HG02798 (cell line): ENCODE measurements at regions not wholly inside any gene's neighbourhood (a gene's known extent, or its start where the extent isn't known, plus 50 kb on each side); places are given as distances from the start of the nearest gene placed in this dataset.

Source experiments
- ATAC-seq: cut with Tn5 transposase; IDR thresholded peaks from one replicate; pipeline ENCODE4 v1.9.1; 2021; ENCODE audit warnings: mild to moderate bottlenecking; ENCODE audit not compliant: unreplicated experiment, poor library complexity

DNA sequence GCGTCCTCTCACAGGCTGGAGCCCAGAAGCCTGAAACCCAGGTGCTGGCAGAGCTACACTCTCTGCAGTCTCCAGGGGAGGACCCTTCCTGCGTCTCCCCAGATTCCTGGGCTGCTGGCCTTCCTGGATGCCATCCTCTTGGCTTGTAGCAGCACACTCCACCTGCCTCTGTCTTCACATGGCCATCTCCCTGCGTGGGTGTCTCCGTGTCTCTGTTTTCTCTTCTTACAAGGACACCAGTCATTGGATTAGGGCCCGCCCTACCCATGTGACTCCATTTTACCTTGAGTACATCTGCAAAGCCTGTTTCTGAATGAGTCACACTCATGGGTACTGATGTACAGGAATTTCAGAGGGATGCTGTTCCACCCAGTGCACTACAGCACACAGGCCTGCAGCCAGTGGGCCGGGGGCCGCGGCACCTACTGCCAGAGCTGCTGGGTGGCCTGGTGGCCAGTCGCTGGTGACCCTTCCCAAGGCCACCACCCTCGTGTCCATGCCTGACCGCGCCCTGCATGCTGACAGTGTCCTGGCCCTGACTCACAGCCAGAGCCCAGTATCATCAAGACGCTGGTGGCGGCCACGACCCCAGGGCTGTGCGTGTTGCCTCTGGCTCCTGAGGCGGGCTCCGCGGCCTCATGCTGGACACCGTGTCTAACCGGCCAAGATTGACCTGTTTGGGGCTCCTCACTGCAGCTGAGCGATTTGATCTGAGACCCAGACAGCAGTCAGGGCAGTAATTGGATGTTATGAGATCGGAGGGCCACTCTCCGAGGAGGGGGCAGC, 63.6 kb upstream of the NKX1-1 start:
- no peak for ATAC-seq

- no peak for ATAC-seq
These were observed 62.8 kb upstream of the NKX1-1 start for GRCh38 chr4:1469043-1469442.

GRCh38 chr4:1467581-1468458, 61.6 kb upstream of the NKX1-1 start:
- no peak for ATAC-seq

GRCh38 chr4:1466863-1467165, 60.6 kb upstream of the NKX1-1 start:
- no peak for ATAC-seq

DNA sequence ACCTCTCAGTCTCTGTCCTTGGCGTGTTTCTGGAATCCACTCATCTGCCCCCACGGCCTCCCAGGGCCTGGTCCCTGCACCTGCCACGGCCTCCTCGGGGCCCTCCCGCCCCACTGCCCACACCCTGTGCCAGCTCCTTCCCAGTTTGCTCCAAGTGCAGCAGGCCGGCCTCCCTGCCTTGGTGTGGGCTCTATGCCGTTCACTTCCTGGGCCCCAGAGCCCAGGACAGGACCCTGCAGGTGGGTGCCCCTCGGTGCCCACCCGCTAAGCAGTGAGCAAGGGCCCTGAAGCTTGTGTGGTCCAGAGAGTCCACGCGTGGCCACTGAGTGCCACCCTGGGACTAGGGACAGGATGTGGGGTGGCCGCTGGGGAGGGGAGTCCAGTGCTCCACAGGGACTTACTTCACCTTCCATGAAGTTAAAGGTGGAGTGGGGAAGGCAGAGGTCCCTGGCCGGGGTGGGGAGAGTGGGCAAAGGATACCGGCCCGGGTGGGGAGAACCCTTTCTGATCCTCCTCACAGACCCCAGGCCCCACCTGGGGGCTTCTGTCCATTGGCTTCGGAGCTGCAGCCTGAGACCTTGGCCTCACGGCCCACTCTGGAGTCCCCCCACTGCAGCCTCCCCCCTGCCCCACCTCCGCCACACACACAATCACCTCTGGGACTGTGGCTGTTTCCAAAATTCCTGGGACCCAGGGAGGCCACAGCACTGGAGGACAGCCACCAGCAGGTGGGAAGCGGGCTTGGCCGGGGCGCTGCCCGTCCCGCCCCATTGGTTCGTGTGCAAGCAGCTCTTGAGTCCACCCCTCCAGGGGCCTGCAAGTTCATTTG, 60.0 kb upstream of the NKX1-1 start:
- no peak for ATAC-seq

DNA sequence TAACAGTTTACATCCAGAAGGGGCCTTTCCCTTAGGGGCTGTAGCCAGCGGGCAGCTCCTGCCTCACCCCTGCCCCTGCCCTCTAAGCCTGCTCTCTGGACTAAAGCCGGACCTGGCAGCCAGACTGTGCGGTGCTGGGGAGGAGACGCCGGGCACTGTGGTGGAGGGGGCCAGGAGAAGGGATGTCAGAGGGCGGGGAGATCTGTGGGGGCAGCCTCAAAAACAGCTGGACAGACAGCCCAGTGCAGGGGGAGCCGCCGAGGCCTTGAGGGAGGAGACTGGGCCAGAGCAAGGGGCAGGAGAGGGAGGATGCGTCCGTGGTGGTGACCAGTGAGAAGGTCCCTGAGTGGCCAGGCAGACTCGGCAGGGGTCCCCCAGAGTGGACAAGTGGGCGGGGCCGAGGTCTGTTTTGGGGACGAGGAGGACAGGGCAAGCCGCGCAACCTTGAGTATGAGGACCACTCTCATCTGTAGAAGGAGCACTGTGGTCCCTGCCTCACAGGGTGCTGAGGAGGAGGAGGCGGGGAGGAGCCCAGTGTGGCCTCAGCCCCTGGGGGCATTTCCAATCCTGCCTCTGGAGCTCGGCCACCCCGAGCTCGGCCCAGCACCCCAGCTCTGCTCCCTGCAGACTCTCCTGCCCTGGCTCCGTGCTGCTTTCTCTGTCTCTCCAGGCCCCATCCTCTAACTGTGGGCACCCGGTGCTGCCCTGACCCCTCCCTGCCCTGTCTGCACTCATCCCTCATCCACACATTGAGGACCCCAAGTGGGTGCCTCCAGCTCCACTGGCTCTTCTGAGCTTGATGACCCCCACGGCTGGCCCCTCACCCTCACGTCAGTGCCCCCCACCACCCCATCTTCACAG, 59.2 kb upstream of the NKX1-1 start:
- ATAC-seq, result no peak

GRCh38 chr4:1464581-1465171, 58.4 kb upstream of the NKX1-1 start:
- ATAC-seq, result no peak

GRCh38 chr4:1463927-1464540, 57.8 kb upstream of the NKX1-1 start:
- no peak for ATAC-seq

GRCh38 chr4:1463088-1463926, 57.1 kb upstream of the NKX1-1 start:
- no peak for ATAC-seq

- ATAC-seq, result no peak
These were observed 56.5 kb upstream of the NKX1-1 start for GRCh38 chr4:1462768-1463075.

DNA sequence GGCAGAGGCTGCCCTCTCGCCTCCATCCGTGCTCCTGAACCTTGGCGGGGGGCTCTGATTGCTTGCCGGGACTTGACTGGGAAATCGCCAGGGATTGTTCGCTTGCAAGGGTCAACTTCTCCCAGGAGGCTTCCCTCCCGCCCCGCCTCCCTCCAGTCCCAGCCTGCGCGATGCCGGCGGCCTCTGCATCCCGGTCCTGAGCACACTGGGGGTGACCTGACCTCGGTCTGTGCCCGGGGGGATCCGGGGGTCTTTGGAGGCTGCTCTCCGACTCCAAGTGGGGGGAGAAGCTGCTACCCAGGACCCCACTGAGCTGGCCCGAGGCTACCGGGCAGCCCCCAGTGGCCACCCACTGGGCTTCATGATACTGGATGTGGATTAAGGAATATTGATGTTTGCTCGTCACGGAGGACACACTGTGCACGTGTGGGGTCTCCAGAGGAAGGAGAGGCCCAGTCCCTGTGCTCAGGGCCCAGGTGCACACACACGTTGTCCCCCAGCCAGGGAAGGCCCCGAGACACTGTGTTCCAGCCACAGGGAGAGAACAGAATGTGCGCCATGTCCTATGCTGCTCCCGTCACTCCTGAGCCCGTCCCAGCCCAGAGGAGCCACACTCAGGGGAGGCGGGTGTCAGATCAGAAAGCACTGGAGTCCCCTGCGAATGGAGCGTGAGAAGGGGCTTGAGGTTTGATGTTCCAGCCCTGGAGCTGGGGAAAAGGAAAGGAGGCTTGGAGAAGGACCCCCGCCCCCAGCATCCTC, 55.9 kb upstream of the NKX1-1 start:
- ATAC-seq, result no peak

DNA sequence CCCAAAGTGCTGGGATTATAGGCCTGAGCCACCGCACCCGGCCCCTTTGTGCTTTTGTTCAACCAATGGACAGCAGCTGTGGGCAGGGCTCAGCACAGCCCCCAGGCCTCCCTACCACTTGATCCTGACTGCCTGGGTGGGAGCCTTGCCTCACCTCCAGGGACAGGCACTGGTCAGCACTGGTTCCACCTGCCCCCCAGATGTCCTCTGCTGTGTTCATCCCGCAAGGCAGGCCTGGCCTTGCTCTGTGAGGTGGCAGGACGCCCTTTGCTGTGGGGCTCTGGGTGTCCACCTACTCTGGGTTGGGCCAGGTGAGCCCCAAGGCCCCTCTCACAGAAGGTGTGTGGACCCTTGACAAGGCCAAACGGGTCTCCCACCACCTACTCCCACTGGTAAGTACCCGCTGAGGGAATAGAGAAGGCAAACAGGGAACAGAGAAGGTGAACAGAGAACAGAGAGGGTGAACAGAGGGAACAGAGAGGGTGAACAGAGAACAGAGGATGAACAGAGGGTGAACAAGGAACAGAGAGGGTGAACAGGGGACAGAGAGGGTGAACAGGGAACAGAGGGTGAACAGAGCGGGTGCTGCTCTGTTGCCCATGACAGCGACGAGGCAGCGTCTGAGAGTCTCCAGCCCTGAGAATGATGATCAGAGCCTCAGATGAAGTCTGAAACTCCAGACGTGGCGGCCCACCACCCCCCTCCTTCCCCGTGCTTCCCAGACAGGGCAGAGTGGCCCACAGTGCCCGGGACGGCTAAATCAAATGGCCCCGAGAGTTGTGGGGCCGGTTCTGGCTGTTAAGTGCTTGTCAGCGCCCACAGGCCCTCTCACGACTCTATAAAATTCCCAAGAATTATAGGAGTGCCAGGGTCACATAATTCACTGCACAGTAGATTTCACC, 55.0 kb upstream of the NKX1-1 start:
- no peak for ATAC-seq

- ATAC-seq, result no peak
These were observed 53.7 kb upstream of the NKX1-1 start for GRCh38 chr4:1459722-1460511.

- no peak for ATAC-seq
These were observed 53.0 kb upstream of the NKX1-1 start for GRCh38 chr4:1459081-1459721.

DNA sequence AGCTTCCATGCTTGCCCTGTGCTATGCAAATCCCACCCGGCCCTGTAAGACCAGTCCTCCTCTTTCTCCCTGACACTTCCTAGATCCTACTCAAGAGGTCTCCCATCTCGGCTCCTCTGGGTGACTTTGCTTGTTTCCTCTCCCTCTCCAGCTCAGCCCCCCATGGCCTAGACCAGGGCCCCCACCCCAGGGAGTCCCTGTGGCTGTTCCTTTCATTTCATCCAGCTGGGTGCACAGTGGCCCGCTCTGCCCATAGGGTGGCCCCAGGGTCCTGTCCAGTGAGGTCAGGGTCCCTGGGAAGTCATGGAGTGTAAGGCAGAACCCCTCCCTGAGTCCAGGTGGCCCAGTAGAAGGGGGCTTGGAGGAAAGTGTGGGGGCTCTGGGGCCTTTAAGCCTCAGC, 52.3 kb upstream of the NKX1-1 start:
- no peak for ATAC-seq
